Renal cortical epithelial cell (primary cell): ENCODE measurements at regions not wholly inside any gene's neighbourhood (a gene's known extent, or its start where the extent isn't known, plus 50 kb on each side); places are given as distances from the start of the nearest gene placed in this dataset.

Source experiments
- DNase-seq: peaks from one replicate; pipeline ENCODE4 v3.0.0-alpha.2; 2011; ENCODE audit warnings: low read depth

- no peak for DNase-seq
These were observed 272.7 kb upstream of the FLRT2 start for GRCh38 chr14:85257287-85257686.

DNA sequence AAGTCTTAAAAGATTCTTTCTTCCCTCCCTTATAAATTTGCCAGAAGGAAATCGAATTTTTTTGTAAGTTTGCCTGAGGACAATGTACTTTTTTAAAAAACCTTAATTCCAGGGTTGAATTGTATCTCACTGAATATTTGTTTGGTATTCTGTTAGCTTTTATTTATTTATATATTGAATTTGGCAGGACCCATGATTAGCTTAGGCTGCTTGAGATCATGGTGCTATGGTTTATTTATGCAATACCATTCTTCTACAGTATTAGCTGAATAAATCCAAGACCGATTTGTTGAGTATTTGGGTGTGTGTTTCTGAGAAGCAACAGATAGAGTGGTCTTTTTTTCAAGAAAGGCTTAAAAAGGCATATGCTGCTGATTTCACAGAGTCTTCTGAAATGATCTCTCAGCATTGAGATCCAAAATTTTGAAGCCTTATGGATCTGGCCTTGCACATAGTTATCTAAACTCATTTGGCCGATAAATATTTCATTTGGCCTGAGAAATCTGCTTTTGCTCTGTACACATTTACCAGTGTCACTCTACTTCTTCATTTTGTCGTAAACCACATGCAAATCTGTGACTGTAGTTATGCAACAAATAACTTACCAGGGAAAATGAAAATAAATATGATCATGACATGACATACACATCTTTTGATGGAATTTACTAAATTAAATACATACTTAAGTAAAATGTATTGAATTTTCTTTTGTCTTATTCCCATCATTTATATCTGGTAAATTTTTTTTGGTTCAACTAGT lies 265.8 kb upstream of the FLRT2 start:
- DNase-seq, result no peak

GRCh38 chr14:85273099-85273677 lies 256.8 kb upstream of the FLRT2 start:
- no peak for DNase-seq

GRCh38 chr14:85273952-85274351 lies 256.0 kb upstream of the FLRT2 start:
- no peak for DNase-seq

DNA sequence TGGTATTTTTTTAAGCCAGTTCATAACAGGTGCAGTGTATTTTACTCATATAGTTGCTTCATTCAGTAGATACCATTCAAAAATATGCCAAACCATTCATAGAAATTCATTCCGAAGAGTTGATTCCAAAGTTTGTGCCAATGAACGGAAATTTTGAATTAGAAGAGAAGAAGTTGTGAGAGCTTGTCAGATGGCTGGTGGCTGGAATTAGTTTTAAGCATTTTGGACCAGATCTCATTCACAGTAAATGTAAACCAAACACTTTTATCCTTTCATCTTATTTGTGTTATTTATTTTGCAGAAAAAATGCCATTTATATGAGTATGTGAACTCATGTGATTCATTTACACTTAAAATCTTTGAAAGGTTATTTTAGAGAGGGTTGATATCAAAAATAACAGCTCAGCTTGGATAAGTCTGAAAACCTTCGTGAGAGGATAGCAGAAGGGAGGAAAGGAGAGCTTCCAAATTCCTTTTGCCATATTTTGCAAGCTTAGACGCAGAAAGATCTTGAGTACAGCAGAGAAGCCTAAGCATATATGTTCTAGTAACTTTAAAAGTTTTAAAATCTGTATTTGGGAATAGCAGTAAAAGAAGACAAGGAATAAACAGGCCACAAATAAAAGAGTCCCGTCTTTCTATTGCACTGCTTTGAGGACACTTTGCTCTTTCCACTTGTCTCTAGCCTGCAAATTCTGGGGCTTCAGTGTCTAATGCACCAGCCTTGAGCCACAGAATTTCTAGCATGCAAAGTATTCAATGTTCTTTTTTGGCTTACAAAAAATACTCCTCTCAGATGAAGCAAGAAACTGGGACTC lies 253.6 kb upstream of the FLRT2 start:
- no peak for DNase-seq

GRCh38 chr14:85276979-85277228 lies 253.0 kb upstream of the FLRT2 start:
- DNase-seq, result no peak

DNA sequence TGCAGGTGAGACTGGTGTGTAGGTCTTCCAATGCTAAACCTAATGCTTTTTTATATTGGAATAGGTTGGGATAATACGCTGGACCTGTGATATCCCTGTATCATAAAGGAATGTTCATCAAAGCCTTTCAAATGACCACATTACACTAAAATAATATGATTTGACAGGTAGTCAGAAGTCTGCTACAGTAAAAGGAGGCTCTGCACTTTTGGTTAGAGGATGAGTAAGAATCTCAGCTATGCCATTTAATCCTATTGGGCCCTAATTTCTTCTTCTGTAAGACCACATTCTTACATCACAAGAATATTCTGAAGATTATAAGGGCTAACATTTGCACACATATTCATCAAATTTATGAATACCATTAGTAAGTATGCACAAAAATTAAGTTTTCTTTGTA lies 250.5 kb upstream of the FLRT2 start:
- DNase-seq, result no peak

DNA sequence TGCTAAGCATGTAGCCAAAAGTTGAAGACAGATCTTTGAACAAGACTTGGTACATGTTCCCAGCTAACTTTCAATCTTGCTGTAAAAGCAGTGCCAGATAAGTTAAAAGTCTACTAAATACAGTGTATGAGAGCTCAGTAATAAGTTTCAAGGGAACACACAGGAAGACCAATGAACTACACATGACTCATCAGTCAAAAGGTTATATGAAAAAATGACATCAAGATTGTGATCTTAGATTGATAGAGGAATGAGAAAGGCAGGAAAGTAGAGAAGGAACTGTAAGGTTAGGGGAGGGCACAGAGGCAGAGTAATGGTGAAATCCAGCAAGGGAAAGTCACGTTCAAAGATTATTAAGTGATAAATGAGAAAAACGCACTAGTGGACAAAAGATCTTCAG lies 249.9 kb upstream of the FLRT2 start:
- DNase-seq, result peak; percentile 4

- no peak for DNase-seq
These were observed 248.0 kb upstream of the FLRT2 start for GRCh38 chr14:85281921-85282320.

DNA sequence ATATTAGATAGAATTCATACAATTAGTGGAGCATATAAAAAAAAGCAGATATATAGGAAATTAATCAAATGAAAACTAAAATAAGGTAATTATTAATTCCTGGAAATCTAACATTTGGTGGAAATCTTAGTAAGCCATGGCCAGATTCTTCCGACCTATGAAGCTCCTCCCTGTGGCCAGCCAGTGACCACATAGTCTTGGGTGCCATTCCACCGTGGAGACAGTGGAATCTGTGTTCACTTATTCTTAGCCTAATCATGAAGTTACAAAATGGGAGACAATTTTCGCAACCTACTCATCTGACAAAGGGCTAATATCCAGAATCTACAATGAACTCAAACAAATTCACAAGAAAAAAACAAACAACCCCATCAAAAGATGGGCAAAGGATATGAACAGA lies 241.9 kb upstream of the FLRT2 start:
- DNase-seq, result no peak

DNA sequence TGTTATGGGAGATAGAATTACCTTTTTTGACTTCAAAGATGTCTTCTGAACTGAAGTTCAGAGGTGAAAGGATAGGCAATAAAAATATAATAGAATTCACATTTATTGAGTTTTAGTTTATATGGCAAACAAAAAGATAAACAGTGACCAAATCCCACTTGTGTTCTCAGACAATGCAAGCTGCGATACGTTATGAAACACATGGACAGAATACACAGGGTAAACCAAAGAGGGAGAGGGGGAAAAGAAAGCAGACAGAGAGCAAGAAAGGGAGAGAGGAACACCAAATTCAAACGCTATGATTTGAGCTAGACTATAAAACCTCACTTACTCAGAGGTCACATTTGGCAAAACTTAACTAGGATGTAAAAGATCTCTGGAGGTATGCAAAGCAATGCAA lies 238.2 kb upstream of the FLRT2 start:
- no peak for DNase-seq

DNA sequence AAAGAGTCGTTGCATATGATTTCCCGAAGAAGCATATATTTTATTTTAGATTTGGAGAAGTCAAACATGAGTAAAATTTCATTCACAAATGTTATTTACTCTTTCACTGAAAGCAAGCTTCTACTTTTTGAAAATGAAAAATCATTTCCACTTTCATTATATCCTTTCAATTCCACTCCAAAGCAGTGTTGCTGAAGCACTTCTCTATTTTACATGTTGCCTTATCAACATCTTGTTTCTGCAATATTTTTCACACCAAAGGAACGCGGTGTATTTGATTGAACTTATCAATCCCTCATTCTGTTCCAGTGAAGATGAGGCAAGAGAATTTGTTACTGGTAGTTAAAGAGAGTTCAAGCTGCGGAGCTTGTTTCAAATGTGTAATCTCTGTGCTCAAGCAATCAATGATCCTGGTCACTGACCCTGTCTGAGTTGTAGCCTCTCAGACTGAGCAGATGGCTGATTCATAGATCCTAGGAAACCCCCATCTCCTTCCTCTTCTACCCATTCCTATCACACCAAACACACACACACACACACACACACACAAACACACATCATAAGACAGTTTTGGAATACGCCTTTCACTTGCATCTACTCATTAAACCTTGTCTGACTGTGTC lies 236.2 kb upstream of the FLRT2 start:
- DNase-seq, result no peak

- DNase-seq, result no peak
These were observed 234.6 kb upstream of the FLRT2 start for GRCh38 chr14:85295318-85295717.

DNA sequence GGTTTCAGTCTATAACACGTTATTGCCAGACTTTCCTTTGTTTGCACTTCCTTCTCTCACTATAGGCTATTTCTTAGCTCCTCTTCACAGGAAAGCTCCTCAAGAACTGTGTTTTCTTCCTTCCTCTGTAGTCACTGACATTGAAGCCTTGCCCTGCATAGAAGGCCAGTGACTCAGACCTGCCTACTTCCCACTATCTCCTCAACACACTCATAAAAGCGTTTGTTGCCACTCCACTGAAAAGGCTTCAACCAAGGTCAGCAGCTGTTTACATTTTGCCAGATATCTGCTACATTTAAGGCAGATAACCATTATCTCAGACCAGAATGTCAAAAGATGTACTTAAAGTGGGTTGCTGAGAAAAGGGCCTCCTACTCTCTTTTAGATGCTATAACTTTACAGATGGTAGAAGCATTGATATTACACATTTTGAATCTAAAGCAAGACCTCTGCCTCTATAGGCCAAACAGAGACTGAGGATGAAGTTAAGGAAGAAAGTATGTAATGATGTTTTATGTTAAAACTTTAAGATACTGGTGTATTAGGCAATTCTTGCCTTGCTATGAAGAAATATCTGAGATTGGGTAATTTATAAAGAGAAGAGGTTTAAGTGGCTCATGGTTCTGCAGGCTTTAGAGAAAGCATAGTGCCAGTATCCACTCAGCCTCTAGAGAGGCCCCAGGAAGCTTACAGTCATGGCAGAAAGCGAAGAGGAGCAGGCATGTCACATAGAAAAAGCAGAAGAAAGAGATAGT lies 233.3 kb upstream of the FLRT2 start:
- DNase-seq, result peak; percentile 6

DNA sequence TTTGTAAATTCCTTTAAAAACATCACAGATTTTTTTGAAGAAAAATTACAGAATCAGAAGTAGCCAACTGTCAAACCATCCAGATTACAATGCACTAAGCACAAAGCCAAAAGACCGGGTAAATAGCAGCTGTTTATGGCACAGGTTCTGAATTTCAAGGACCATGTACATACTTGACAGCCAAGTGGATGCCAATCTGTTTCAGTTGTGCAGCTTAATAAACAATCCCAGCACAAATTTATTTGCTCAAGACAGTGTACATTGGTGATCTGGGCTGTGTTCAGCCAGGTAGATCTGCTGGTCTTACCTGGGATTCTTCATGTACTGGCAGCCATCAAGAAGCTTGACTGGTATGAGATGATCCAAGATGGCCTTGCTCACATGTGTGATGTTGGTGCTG lies 229.8 kb upstream of the FLRT2 start:
- no peak for DNase-seq

GRCh38 chr14:85301506-85301905 lies 228.4 kb upstream of the FLRT2 start:
- DNase-seq, result no peak

- DNase-seq, result no peak
These were observed 223.9 kb upstream of the FLRT2 start for GRCh38 chr14:85306024-85306423.

GRCh38 chr14:85308531-85309300 lies 221.2 kb upstream of the FLRT2 start:
- no peak for DNase-seq

- no peak for DNase-seq
These were observed 219.3 kb upstream of the FLRT2 start for GRCh38 chr14:85310491-85311272.

DNA sequence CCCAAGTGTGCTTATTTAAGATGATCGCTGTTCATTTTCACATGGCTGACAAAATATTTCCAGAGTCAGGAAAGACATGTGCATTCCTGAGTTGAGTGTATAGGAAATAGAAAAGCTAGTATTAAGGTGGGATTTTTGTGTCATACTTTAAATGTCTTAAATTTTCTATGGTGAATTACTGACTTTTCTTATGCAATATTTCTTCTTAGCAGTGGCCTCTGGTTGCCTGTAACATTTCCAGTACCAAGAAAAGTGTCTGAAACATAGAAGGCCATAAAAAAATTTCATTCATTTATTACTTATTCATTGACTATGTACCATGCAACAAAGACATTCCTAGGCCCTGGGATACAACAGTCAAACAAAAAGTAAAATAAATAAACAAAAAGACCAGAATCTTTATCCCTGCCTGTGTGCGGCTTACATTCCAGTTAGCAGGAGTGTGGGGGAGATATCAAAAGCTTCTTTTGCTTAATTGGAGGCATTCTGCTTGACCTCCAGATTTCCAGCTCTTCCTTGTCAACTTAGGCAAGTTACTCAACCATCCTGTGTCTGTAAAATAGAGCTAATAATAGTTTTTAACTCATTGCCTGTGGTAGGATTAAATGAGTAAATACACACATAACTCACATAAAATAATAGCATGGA lies 216.3 kb upstream of the FLRT2 start:
- DNase-seq, result peak; percentile 3
